ENCODE measurements at regions not wholly inside any gene's neighbourhood (a gene's known extent, or its start where the extent isn't known, plus 50 kb on each side); places are given as distances from the start of the nearest gene placed in this dataset.

DNA sequence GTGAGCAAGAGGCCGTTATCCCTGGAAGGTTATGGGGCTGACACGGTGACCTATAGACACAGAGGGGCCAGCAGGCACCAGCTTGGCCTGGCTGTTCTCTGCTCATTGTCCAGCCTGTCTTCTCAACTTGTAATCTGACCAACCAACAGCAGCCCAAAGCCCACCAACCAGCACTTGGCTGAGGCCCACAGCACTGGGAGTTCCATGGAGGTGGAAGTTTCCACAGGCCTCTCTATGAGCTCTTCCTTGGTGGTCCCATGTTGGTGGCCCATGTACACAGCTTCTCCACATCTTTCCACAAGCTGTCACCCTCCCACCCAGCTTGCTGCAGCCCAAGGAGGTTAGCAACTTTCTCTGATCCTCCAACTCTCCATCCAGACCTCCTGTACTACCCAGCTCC is 56.2 kb upstream of the KLHL31 start:
- H3K27ac Mint-ChIP-seq: peak overlapping the region in 1 of 6 donors; percentile 79
- H3K9me3 Mint-ChIP-seq: peaks cover 0 to 1% (median 0%) of the 10 kb centered on the region in 7 donors
- no peaks in the 10 kb centered on the region for H3K36me3 Mint-ChIP-seq
- peak overlapping the region in 1 of 8 donors; percentile 66 for H3K4me3 Mint-ChIP-seq
- no peak for ATAC-seq (ENCODE audit: low read depth in 2 of 2)
- peaks cover 2 to 12% (median 8%) of the 10 kb centered on the region in 3 donors for H3K4me1 Mint-ChIP-seq
- peaks cover 22 to 32% (median 29%) of the 10 kb centered on the region in 3 donors for H3K27me3 Mint-ChIP-seq
- DNase-seq: no peak

DNA sequence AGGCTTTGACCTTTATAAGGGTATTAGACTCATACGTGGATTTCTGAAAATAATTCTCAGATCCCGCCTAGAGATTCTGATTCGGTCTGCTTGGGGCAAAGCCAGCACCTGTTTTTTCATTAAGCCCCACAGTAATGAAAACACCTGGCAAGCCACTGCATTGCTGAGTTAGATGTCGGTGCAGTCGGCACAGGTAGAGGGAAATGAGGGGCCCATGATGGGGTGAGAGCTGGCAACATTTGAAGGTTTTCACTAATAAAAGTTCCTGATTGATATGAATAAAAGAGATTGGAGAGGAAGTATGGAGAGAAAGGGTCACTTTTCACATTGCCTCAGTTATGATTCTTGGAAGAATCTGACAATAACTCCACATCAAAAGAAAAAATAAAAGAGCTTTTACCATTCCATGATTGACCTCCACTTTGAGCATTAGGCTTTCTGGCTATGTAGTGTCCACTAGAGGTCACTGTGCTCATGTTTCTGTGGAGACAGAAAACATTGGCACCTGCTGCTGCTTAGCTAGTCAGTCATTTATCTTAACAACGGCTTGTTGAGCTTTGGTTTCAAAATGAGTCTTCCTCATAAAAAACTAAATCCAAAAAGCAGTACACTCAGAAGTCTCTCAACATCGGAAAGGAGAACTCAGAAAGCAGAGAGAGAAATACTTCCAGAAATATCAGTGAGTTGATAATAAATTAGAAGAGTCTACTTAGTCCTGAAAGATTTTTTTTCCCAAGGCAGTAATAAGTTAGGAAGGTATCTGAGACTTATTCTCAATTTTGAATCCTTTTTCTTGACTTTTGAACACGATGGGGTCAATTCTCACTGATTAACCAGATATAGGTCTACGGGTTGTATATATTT is 53.3 kb upstream of the KLHL31 start:
- peak; percentile 37 for DNase-seq
- Mint-ChIP-seq H3K9me3 (no peaks in the 10 kb centered on the region), H3K4me1 (peaks cover 0 to 6% (median 3%) of the 10 kb centered on the region in 3 donors), H3K4me3 (no peak overlapping the region), H3K36me3 (no peaks in the 10 kb centered on the region), H3K27ac (peak overlapping the region in 1 of 6 donors; percentile 62), H3K27me3 (peaks cover 15 to 16% (median 16%) of the 10 kb centered on the region in 3 donors)
- peak; percentile 77 to 78 for ATAC-seq (ENCODE audit: low read depth in 2 of 2)

DNA sequence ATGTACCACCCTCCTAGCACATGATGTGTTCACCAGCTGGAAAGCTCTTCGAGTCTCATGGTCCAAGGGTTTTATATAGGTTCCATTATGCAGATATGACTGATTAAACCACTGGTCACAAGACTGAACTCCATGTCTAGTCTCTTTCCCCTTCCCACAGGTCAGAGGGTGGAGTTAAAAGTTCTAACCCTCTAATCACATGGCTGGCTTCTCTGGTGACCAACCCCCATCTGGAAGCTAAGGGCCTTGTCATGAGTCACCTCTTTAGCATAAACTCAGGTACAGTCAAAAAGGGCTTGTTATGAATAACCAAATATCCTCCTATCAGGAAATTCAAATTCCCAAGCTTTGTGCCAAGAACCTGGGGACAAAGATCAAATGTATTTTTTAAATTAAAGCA is 52.0 kb upstream of the KLHL31 start:
- Mint-ChIP-seq H3K4me3 (no peak overlapping the region), H3K27ac (no peak overlapping the region), H3K4me1 (peaks cover 0 to 6% (median 3%) of the 10 kb centered on the region in 3 donors), H3K36me3 (no peaks in the 10 kb centered on the region), H3K9me3 (no peaks in the 10 kb centered on the region), H3K27me3 (peaks cover 12 to 22% (median 14%) of the 10 kb centered on the region in 3 donors)
- ATAC-seq (ENCODE audit: low read depth in 2 of 2) (no peak), DNase-seq (no peak)

DNA sequence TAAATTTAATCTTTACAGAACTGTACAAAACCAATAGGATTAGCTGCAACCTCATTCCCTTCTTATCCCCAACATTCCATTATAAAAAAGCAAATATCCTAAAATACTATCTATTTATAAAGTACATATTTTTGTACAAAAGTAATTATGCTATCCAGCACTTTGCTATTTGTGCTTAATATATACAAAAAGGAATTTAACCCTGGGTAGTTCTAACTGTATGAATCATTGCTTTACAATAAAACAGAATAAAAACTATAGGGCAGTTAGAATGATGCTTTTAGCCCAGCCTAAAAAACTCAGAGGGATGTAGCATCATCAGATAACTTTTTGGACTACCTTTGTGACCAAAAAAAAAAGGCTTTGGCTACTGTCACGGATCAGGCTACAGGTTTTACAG is 49.9 kb upstream of the KLHL31 start:
- ATAC-seq (ENCODE audit: low read depth in 2 of 2) (no peak), DNase-seq (no peak)
- H3K4me3 Mint-ChIP-seq: no peak overlapping the region
- H3K36me3 Mint-ChIP-seq: no peaks in the 10 kb centered on the region
- peaks cover 21 to 33% (median 22%) of the 10 kb centered on the region in 3 donors for H3K27me3 Mint-ChIP-seq
- H3K27ac Mint-ChIP-seq: no peak overlapping the region
- peaks cover 0 to 6% (median 3%) of the 10 kb centered on the region in 3 donors for H3K4me1 Mint-ChIP-seq
- no peaks in the 10 kb centered on the region for H3K9me3 Mint-ChIP-seq

Measured in naive B cell (primary cell).